Spleen (tissue), 11 donors: ENCODE measurements at regions not wholly inside any gene's neighbourhood (a gene's known extent, or its start where the extent isn't known, plus 50 kb on each side); places are given as distances from the start of the nearest gene placed in this dataset.

Experiments
- DNase-seq: peaks from one replicate; pipeline ENCODE4 v3.0.0-alpha.2; 2020
- H3K27ac ChIP-seq, 8 donors: fragments of 200-600 bp; sonication (generic) in 7 of 8; 1 replicate in 4 of 8; 2 replicates in 4 of 8; pipeline versions ENCODE4 v1.5.0 to v1.8.0; 2016 to 2021; ENCODE audit warnings: inconsistent platforms in 4 of 8, mild to moderate bottlenecking in 4 of 8, moderate library complexity in 1 of 8
- H3K27me3 ChIP-seq, 7 donors: fragments of 200-600 bp; sonication (generic) in 6 of 7; replicated peaks in 1 of 7; 1 replicate in 4 of 7; 2 replicates in 3 of 7; pipeline versions ENCODE4 v1.5.0 to v1.8.0; 2016 to 2021; ENCODE audit warnings: inconsistent platforms in 3 of 7, mild to moderate bottlenecking in 1 of 7
- H3K36me3 ChIP-seq, 6 donors: fragments of 200-600 bp; sonication (generic) in 5 of 6; 1 replicate in 4 of 6; 2 replicates in 2 of 6; pipeline versions ENCODE4 v1.5.0 to v1.8.0; 2016 to 2021; ENCODE audit warnings: inconsistent platforms in 2 of 6
- H3K4me1 ChIP-seq, 6 donors: fragments of 200-600 bp; sonication (generic) in 5 of 6; 1 replicate in 3 of 6; 2 replicates in 3 of 6; pipeline versions ENCODE4 v1.5.0 to v1.8.0; 2016 to 2021; ENCODE audit warnings: inconsistent platforms in 3 of 6
- H3K4me3 ChIP-seq, 8 donors: fragments of 200-600 bp; sonication (generic) in 7 of 8; 1 replicate in 4 of 8; 2 replicates in 4 of 8; pipeline versions ENCODE4 v1.5.0 to v1.8.0; 2016 to 2021; ENCODE audit warnings: inconsistent platforms in 4 of 8, mild to moderate bottlenecking in 4 of 8, moderate library complexity in 2 of 8
- H3K9me3 ChIP-seq, 8 donors: fragments of 200-600 bp; sonication (generic) in 7 of 8; 1 replicate in 4 of 8; 2 replicates in 4 of 8; pipeline versions ENCODE4 v1.5.0 to v1.8.0; 2016 to 2021; ENCODE audit warnings: inconsistent platforms in 4 of 8
- CTCF ChIP-seq, 11 experiments: fragments of 200-600 bp in 7 of 11; fragments of 450-650 bp in 4 of 11; sonication (generic) in 4 of 11; IDR thresholded peaks in 8 of 11; conservative IDR thresholded peaks in 3 of 11; 1 replicate in 7 of 11; 2 replicates in 4 of 11; pipeline versions ENCODE4 v1.4.0 to v1.8.0; 2016 to 2021; ENCODE audit warnings: antibody characterized with exemption in 11 of 11, inconsistent platforms in 4 of 11, mild to moderate bottlenecking in 1 of 11
- POLR2A ChIP-seq, 3 donors: fragments of 450-650 bp; IDR thresholded peaks; one replicate each; pipeline ENCODE4 v1.5.1; 2017; ENCODE audit warnings: antibody characterized with exemption in 3 of 3, mild to moderate bottlenecking in 1 of 3
- POLR2AphosphoS5 ChIP-seq, 3 donors: sonication (generic); formaldehyde crosslinking; IDR thresholded peaks; one replicate each; pipeline ENCODE4 v1.5.1; 2017; ENCODE audit warnings: antibody characterized with exemption in 3 of 3
- WGBS, 5 donors: extraction: QIAGEN DNeasy Blood & Tissue Kit in 3 of 5; methylation state at CpG; one replicate each; pipeline versions ENCODE4 v1.1.5 to v1.1.7; 2013 to 2018; 5-methylcytosine and 5-hydroxymethylcytosine counted together
- intact Hi-C: fragments of 100-400 bp; cut with DNase I; formaldehyde crosslinking; loops from one replicate; pipeline ENCODE4 v1.15.0; 2023; ENCODE audit warnings: low total_unique reads
- donor health status: healthy with polysubstance abuse.
- donor health status: DM: no; HTN: no; CAD: no; lungs with moderate emphysema.
- donor health status: DM: no; HTN: no; CAD: no.
- donor health status: Bipolar disorder and iron deficiency.
- donor health status: healthy.
- donor health status: DM: no; HTN: no; CAD: no.
- donor health status: DM: yes; HTN: yes; CAD: no.

GRCh38 chr2:78408795-78409118, 616.7 kb upstream of the REG3G start:
- H3K27me3 ChIP-seq, result no peaks in the 10 kb centered on the region
- no peak overlapping the region for H3K4me3 ChIP-seq
- no peak for TF ChIP-seq POLR2AphosphoS5 (IDR thresholded peaks at IDR 0.05)
- TF ChIP-seq CTCF (IDR thresholded peaks at IDR 0.05 in 8 of 11, conservative IDR thresholded peaks at IDR 0.05 in 3 of 11), result no peak
- no peak for TF ChIP-seq POLR2A (IDR thresholded peaks at IDR 0.05)
- WGBS, 5 donors, result 71 to 93% (median 87%) methylated on average over 2 of the region's 2 CpGs; no CpG with 5 or more reads in 1 of the 5 donors
- peak; percentile 33 for DNase-seq
- H3K4me1 ChIP-seq, result no peaks in the 10 kb centered on the region
- H3K27ac ChIP-seq, result no peak overlapping the region
- no peaks in the 10 kb centered on the region for H3K36me3 ChIP-seq
- peaks cover 0 to 5% (median 0%) of the 10 kb centered on the region in 8 donors for H3K9me3 ChIP-seq
- intact Hi-C loops, result no loop called here

- no peak overlapping the region for H3K27ac ChIP-seq
- H3K27me3 ChIP-seq, result no peaks in the 10 kb centered on the region
- no peak for DNase-seq
- intact Hi-C loops, result no loop called here
- H3K36me3 ChIP-seq, result no peaks in the 10 kb centered on the region
- H3K4me1 ChIP-seq, result no peaks in the 10 kb centered on the region
- H3K9me3 ChIP-seq, result peaks cover 0 to 13% (median 2%) of the 10 kb centered on the region in 8 donors
- TF ChIP-seq CTCF (IDR thresholded peaks at IDR 0.05 in 8 of 11, conservative IDR thresholded peaks at IDR 0.05 in 3 of 11) (no peak), POLR2AphosphoS5 (IDR thresholded peaks at IDR 0.05) (no peak), POLR2A (IDR thresholded peaks at IDR 0.05) (no peak)
- H3K4me3 ChIP-seq, result no peak overlapping the region
These were observed 614.2 kb upstream of the REG3G start for GRCh38 chr2:78411303-78411702.

GRCh38 chr2:78416625-78417300, 608.7 kb upstream of the REG3G start:
- intact Hi-C loops, result no loop called here
- WGBS, 5 donors, result 62 to 84% (median 78%) methylated on average over 2 of the region's 2 CpGs
- Histone ChIP-seq H3K4me1 (no peaks in the 10 kb centered on the region), H3K36me3 (no peaks in the 10 kb centered on the region), H3K4me3 (no peak overlapping the region), H3K27ac (no peak overlapping the region), H3K27me3 (no peaks in the 10 kb centered on the region), H3K9me3 (peaks cover 0 to 13% (median 2%) of the 10 kb centered on the region in 8 donors)
- no peak for DNase-seq
- TF ChIP-seq POLR2A (IDR thresholded peaks at IDR 0.05), result no peak
- no peak for TF ChIP-seq CTCF (IDR thresholded peaks at IDR 0.05 in 8 of 11, conservative IDR thresholded peaks at IDR 0.05 in 3 of 11)
- TF ChIP-seq POLR2AphosphoS5 (IDR thresholded peaks at IDR 0.05), result no peak

- intact Hi-C loops, result no loop called here
- Histone ChIP-seq H3K27ac (no peak overlapping the region), H3K4me1 (no peaks in the 10 kb centered on the region), H3K4me3 (no peak overlapping the region), H3K36me3 (no peaks in the 10 kb centered on the region), H3K27me3 (no peaks in the 10 kb centered on the region), H3K9me3 (peaks cover 0 to 13% (median 2%) of the 10 kb centered on the region in 8 donors)
- TF ChIP-seq POLR2A (IDR thresholded peaks at IDR 0.05) (no peak), CTCF (IDR thresholded peaks at IDR 0.05 in 8 of 11, conservative IDR thresholded peaks at IDR 0.05 in 3 of 11) (no peak), POLR2AphosphoS5 (IDR thresholded peaks at IDR 0.05) (no peak)
- WGBS, 5 donors, result 64 to 76% (median 72%) methylated on average over 2 of the region's 2 CpGs
- no peak for DNase-seq
These were observed 608.1 kb upstream of the REG3G start for GRCh38 chr2:78417355-78417754.
